ENCODE measurements at regions not wholly inside any gene's neighbourhood (a gene's known extent, or its start where the extent isn't known, plus 50 kb on each side); places are given as distances from the start of the nearest gene placed in this dataset.

DNA sequence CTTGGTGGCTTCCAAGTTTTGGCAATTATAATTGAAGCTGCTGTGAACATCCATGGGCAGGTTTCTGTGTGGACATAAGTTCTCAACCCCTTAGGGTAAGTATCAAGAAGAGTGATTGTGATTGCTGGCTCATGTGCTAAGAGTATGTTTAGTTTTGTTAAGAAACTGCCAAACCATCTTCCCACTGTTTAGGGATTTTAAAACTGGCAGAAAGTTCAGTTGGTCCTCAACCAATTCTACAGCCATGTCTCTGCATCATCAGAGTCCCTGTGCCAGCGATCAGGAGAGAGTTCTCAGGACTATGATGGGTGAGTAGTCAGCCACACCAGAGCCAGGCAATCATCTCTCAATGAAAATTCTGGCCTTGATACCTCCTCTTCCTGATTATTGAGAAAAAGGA lies 193.8 kb downstream of the ZC3H11B start:
- TF ChIP-seq, protein P1, sequence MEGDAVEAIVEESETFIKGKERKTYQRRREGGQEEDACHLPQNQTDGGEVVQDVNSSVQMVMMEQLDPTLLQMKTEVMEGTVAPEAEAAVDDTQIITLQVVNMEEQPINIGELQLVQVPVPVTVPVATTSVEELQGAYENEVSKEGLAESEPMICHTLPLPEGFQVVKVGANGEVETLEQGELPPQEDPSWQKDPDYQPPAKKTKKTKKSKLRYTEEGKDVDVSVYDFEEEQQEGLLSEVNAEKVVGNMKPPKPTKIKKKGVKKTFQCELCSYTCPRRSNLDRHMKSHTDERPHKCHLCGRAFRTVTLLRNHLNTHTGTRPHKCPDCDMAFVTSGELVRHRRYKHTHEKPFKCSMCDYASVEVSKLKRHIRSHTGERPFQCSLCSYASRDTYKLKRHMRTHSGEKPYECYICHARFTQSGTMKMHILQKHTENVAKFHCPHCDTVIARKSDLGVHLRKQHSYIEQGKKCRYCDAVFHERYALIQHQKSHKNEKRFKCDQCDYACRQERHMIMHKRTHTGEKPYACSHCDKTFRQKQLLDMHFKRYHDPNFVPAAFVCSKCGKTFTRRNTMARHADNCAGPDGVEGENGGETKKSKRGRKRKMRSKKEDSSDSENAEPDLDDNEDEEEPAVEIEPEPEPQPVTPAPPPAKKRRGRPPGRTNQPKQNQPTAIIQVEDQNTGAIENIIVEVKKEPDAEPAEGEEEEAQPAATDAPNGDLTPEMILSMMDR (conservative IDR thresholded peaks at IDR 0.05; ENCODE audit: low read depth, low read length): no peak
- no peak for TF ChIP-seq EZH2 (IDR thresholded peaks at IDR 0.05; ENCODE audit: borderline replicate concordance, low read depth, low read length, poor library complexity, severe bottlenecking)
